Activated naive CD8-positive, alpha-beta T cell (primary cell): ENCODE measurements at regions not wholly inside any gene's neighbourhood (a gene's known extent, or its start where the extent isn't known, plus 50 kb on each side); places are given as distances from the start of the nearest gene placed in this dataset.
"Not testable (repeated sequence)": the region's sequence is repeated elsewhere in the genome, so short reads cannot be mapped to it uniquely, and the experiment has no call there.

Experiments used
- H3K27ac Mint-ChIP-seq: one replicate; pipeline ENCODE4 v1.8.0; 2021; ENCODE audit warnings: mixed read lengths
- H3K27me3 Mint-ChIP-seq: one replicate; pipeline ENCODE4 v1.8.0; 2021; ENCODE audit warnings: mixed read lengths
- H3K36me3 Mint-ChIP-seq: one replicate; pipeline ENCODE4 v1.8.0; 2021; ENCODE audit warnings: mixed read lengths
- H3K4me1 Mint-ChIP-seq: one replicate; pipeline ENCODE4 v1.8.0; 2021; ENCODE audit warnings: low read depth, mixed read lengths
- H3K4me3 Mint-ChIP-seq: one replicate; pipeline ENCODE4 v1.8.0; 2021; ENCODE audit warnings: mild to moderate bottlenecking, mixed read lengths
- H3K9me3 Mint-ChIP-seq: one replicate; pipeline ENCODE4 v1.8.0; 2021; ENCODE audit warnings: low read depth, mixed read lengths

GRCh38 chr6:135693811-135694370 lies 157.6 kb upstream of the PDE7B start:
- no peak overlapping the region for H3K4me3 Mint-ChIP-seq
- H3K36me3 Mint-ChIP-seq, result no peaks in the 10 kb centered on the region
- no peak overlapping the region for H3K27ac Mint-ChIP-seq
- H3K4me1 Mint-ChIP-seq, result peaks cover 1% of the 10 kb centered on the region
- H3K9me3 Mint-ChIP-seq, result no peaks in the 10 kb centered on the region
- peaks cover 2% of the 10 kb centered on the region for H3K27me3 Mint-ChIP-seq

GRCh38 chr6:135699705-135700104 lies 151.8 kb upstream of the PDE7B start:
- Mint-ChIP-seq H3K27ac (no peak overlapping the region), H3K36me3 (no peaks in the 10 kb centered on the region), H3K4me3 (no peak overlapping the region), H3K9me3 (no peaks in the 10 kb centered on the region), H3K27me3 (no peaks in the 10 kb centered on the region), H3K4me1 (peaks cover 2% of the 10 kb centered on the region)

- Mint-ChIP-seq H3K36me3 (no peaks in the 10 kb centered on the region), H3K9me3 (no peaks in the 10 kb centered on the region), H3K27ac (no peak overlapping the region), H3K27me3 (no peaks in the 10 kb centered on the region), H3K4me3 (no peak overlapping the region), H3K4me1 (peaks cover 2% of the 10 kb centered on the region)
Observed at GRCh38 chr6:135701426-135701825, 150.1 kb upstream of the PDE7B start.

- Mint-ChIP-seq H3K27ac (no peak overlapping the region), H3K27me3 (no peaks in the 10 kb centered on the region), H3K4me1 (peaks cover 2% of the 10 kb centered on the region), H3K9me3 (no peaks in the 10 kb centered on the region), H3K36me3 (no peaks in the 10 kb centered on the region), H3K4me3 (no peak overlapping the region)
Observed at GRCh38 chr6:135703007-135703406, 148.5 kb upstream of the PDE7B start.

GRCh38 chr6:135703621-135704020 lies 147.9 kb upstream of the PDE7B start:
- Mint-ChIP-seq H3K4me3 (no peak overlapping the region), H3K9me3 (no peaks in the 10 kb centered on the region), H3K36me3 (no peaks in the 10 kb centered on the region), H3K4me1 (peaks cover 2% of the 10 kb centered on the region), H3K27me3 (no peaks in the 10 kb centered on the region), H3K27ac (no peak overlapping the region)

- Mint-ChIP-seq H3K27ac (no peak overlapping the region), H3K4me3 (no peak overlapping the region), H3K4me1 (peaks cover 2% of the 10 kb centered on the region), H3K36me3 (no peaks in the 10 kb centered on the region), H3K27me3 (peaks cover 2% of the 10 kb centered on the region), H3K9me3 (no peaks in the 10 kb centered on the region)
Observed at GRCh38 chr6:135707426-135707825, 144.1 kb upstream of the PDE7B start.

- Mint-ChIP-seq H3K9me3 (no peaks in the 10 kb centered on the region), H3K4me3 (no peak overlapping the region), H3K36me3 (no peaks in the 10 kb centered on the region), H3K27me3 (peaks cover 2% of the 10 kb centered on the region), H3K4me1 (no peaks in the 10 kb centered on the region), H3K27ac (no peak overlapping the region)
Observed at GRCh38 chr6:135710042-135710441, 141.5 kb upstream of the PDE7B start.

- peak overlapping the region; percentile 10 for H3K4me3 Mint-ChIP-seq
- H3K27ac Mint-ChIP-seq, result peak overlapping the region; percentile 82
- no peaks in the 10 kb centered on the region for H3K27me3 Mint-ChIP-seq
Observed at GRCh38 chr6:135722190-135722589, 129.3 kb upstream of the PDE7B start.

GRCh38 chr6:135722679-135723078 lies 128.8 kb upstream of the PDE7B start:
- Mint-ChIP-seq H3K36me3 (peaks cover 12% of the 10 kb centered on the region), H3K9me3 (peaks cover 10% of the 10 kb centered on the region), H3K4me3 (peak overlapping the region; percentile 10), H3K4me1 (peaks cover 12% of the 10 kb centered on the region), H3K27ac (peak overlapping the region; percentile 82), H3K27me3 (no peaks in the 10 kb centered on the region)

More at GRCh38 chr6:135722190-135722589, 129.3 kb upstream of the PDE7B start:
- Mint-ChIP-seq H3K36me3 (peaks cover 12% of the 10 kb centered on the region), H3K9me3 (peaks cover 10% of the 10 kb centered on the region), H3K4me1 (peaks cover 12% of the 10 kb centered on the region)

GRCh38 chr6:135728589-135728988 lies 122.9 kb upstream of the PDE7B start:
- H3K9me3 Mint-ChIP-seq, result peaks cover 7% of the 10 kb centered on the region
- peaks cover 8% of the 10 kb centered on the region for H3K36me3 Mint-ChIP-seq
- no peak overlapping the region for H3K4me3 Mint-ChIP-seq
- H3K4me1 Mint-ChIP-seq, result no peaks in the 10 kb centered on the region
- H3K27ac Mint-ChIP-seq, result no peak overlapping the region
- H3K27me3 Mint-ChIP-seq, result no peaks in the 10 kb centered on the region

- H3K27me3 Mint-ChIP-seq, result no peaks in the 10 kb centered on the region
- H3K9me3 Mint-ChIP-seq, result no peaks in the 10 kb centered on the region
- no peak overlapping the region for H3K4me3 Mint-ChIP-seq
- H3K27ac Mint-ChIP-seq, result no peak overlapping the region
- no peaks in the 10 kb centered on the region for H3K36me3 Mint-ChIP-seq
- no peaks in the 10 kb centered on the region for H3K4me1 Mint-ChIP-seq
Observed at GRCh38 chr6:135731116-135731515, 120.4 kb upstream of the PDE7B start.

- H3K9me3 Mint-ChIP-seq, result not testable (repeated sequence)
Observed at GRCh38 chr6:135736351-135736750, 115.2 kb upstream of the PDE7B start.

GRCh38 chr6:135738636-135739035 lies 112.9 kb upstream of the PDE7B start:
- H3K27me3 Mint-ChIP-seq, result no peaks in the 10 kb centered on the region
- H3K4me3 Mint-ChIP-seq, result no peak overlapping the region
- H3K36me3 Mint-ChIP-seq, result no peaks in the 10 kb centered on the region
- H3K27ac Mint-ChIP-seq, result no peak overlapping the region
- no peaks in the 10 kb centered on the region for H3K9me3 Mint-ChIP-seq
- H3K4me1 Mint-ChIP-seq, result no peaks in the 10 kb centered on the region

More at GRCh38 chr6:135736351-135736750, 115.2 kb upstream of the PDE7B start:
- not testable (repeated sequence) for H3K4me3 Mint-ChIP-seq, H3K27ac Mint-ChIP-seq, H3K36me3 Mint-ChIP-seq, H3K27me3 Mint-ChIP-seq, H3K4me1 Mint-ChIP-seq

GRCh38 chr6:135739288-135739687 lies 112.2 kb upstream of the PDE7B start:
- H3K4me3 Mint-ChIP-seq, result no peak overlapping the region
- H3K36me3 Mint-ChIP-seq, result no peaks in the 10 kb centered on the region
- no peak overlapping the region for H3K27ac Mint-ChIP-seq
- no peaks in the 10 kb centered on the region for H3K27me3 Mint-ChIP-seq
- no peaks in the 10 kb centered on the region for H3K9me3 Mint-ChIP-seq
- H3K4me1 Mint-ChIP-seq, result no peaks in the 10 kb centered on the region

GRCh38 chr6:135740580-135740979 lies 110.9 kb upstream of the PDE7B start:
- H3K4me1 Mint-ChIP-seq, result no peaks in the 10 kb centered on the region

GRCh38 chr6:135743476-135743875 lies 108.0 kb upstream of the PDE7B start:
- H3K4me3 Mint-ChIP-seq, result no peak overlapping the region
- H3K27ac Mint-ChIP-seq, result no peak overlapping the region
- no peaks in the 10 kb centered on the region for H3K27me3 Mint-ChIP-seq
- no peaks in the 10 kb centered on the region for H3K9me3 Mint-ChIP-seq
- H3K4me1 Mint-ChIP-seq, result no peaks in the 10 kb centered on the region
- H3K36me3 Mint-ChIP-seq, result no peaks in the 10 kb centered on the region

More at GRCh38 chr6:135740580-135740979, 110.9 kb upstream of the PDE7B start:
- Mint-ChIP-seq H3K36me3 (no peaks in the 10 kb centered on the region), H3K9me3 (no peaks in the 10 kb centered on the region), H3K4me3 (no peak overlapping the region), H3K27me3 (no peaks in the 10 kb centered on the region), H3K27ac (no peak overlapping the region)
